Smooth muscle cell of the brain vasculature (primary cell): ENCODE measurements at regions not wholly inside any gene's neighbourhood (a gene's known extent, or its start where the extent isn't known, plus 50 kb on each side); places are given as distances from the start of the nearest gene placed in this dataset.

ENCODE experiments used
- DNase-seq: peaks from one replicate; pipeline ENCODE4 v3.0.0-alpha.2; 2012; ENCODE audit warnings: low read depth, low spot score

- DNase-seq = no peak
Measured at GRCh38 chr9:89746385-89747116, 141.7 kb downstream of the GADD45G start.

- no peak for DNase-seq
Measured at GRCh38 chr9:89747596-89747995, 142.8 kb downstream of the GADD45G start.

GRCh38 chr9:89748021-89748670, 143.3 kb downstream of the GADD45G start:
- no peak for DNase-seq

GRCh38 chr9:89748831-89749499, 144.2 kb downstream of the GADD45G start:
- DNase-seq = no peak

GRCh38 chr9:89749500-89750116, 144.8 kb downstream of the GADD45G start:
- no peak for DNase-seq

- no peak for DNase-seq
Measured at GRCh38 chr9:89750117-89750791, 145.4 kb downstream of the GADD45G start.

GRCh38 chr9:89751079-89751825, 146.4 kb downstream of the GADD45G start:
- no peak for DNase-seq

- no peak for DNase-seq
Measured at GRCh38 chr9:89752154-89752553, 147.3 kb downstream of the GADD45G start.

GRCh38 chr9:89753472-89754055, 148.8 kb downstream of the GADD45G start:
- DNase-seq = no peak

- DNase-seq = no peak
Measured at GRCh38 chr9:89754193-89754592, 149.4 kb downstream of the GADD45G start.

- DNase-seq = no peak
Measured at GRCh38 chr9:89755821-89756220, 151.0 kb downstream of the GADD45G start.

GRCh38 chr9:89756891-89757537, 152.2 kb downstream of the GADD45G start:
- no peak for DNase-seq

- DNase-seq = no peak
Measured at GRCh38 chr9:89757776-89758528, 153.1 kb downstream of the GADD45G start.

GRCh38 chr9:89759572-89759971, 154.8 kb downstream of the GADD45G start:
- DNase-seq = no peak

- DNase-seq = no peak
Measured at GRCh38 chr9:89760123-89760522, 155.3 kb downstream of the GADD45G start.

- no peak for DNase-seq
Measured at GRCh38 chr9:89764217-89764616, 159.4 kb downstream of the GADD45G start.

GRCh38 chr9:89765211-89765946, 160.6 kb downstream of the GADD45G start:
- no peak for DNase-seq

- DNase-seq = no peak
Measured at GRCh38 chr9:89766991-89767390, 162.2 kb downstream of the GADD45G start.

GRCh38 chr9:89768051-89768450, 163.2 kb downstream of the GADD45G start:
- no peak for DNase-seq
